HCT116 (cell line): ENCODE measurements at regions not wholly inside any gene's neighbourhood (a gene's known extent, or its start where the extent isn't known, plus 50 kb on each side); places are given as distances from the start of the nearest gene placed in this dataset.

Experiments
- ATAC-seq: fragments of 200-7000 bp; cut with Tn5 transposase; 2 replicates; pipeline ENCODE4 v1.9.1; 2020; ENCODE audit warnings: mild to moderate bottlenecking, moderate library complexity
- BruUV-seq: library from RNA; stranded (reverse); fragments of 400-500 nt; replicated peaks from 2 replicates; lab custom pipeline; 2021; lab: Mats Ljungman, UMichigan
- CTCF ChIA-PET: fragments of 300-600 bp; sonication (Branson Sonifier 250); formaldehyde crosslinking; loops from one replicate; lab custom pipeline; 2021; ENCODE audit warnings: antibody characterized with exemption; lab: Charles Lee
- POLR2A ChIA-PET: fragments of 300-600, 350-600 bp; sonication (Branson Sonifier 250); formaldehyde crosslinking; loops from one replicate; lab custom pipeline; 2021; ENCODE audit warnings: antibody characterized with exemption; lab: Charles Lee
- RAD21 ChIA-PET, 2 experiments: fragments of 300-600 bp; sonication (Branson Sonifier 250); formaldehyde crosslinking; loops; one replicate each; lab custom pipeline; 2023; ENCODE audit warnings: low total read pairs in 2 of 2; ENCODE audit not compliant: uncharacterized antibody in 2 of 2, unreplicated experiment in 2 of 2, low non-redundant PET in 1 of 2; lab: Charles Lee
- DNase-seq: peaks from one replicate; pipeline ENCODE4 v3.0.0-alpha.2; 2010; ENCODE audit warnings: low read depth, low spot score
- H2AFZ ChIP-seq: fragments of 200-600 bp; shearing (Covaris generic), sonication (generic); 2 replicates; pipeline ENCODE4 v1.6.1; 2017; ENCODE audit warnings: low read depth, mixed run types, mixed read lengths, antibody characterized with exemption, low read length; ENCODE audit not compliant: poor library complexity, severe bottlenecking
- H3K27ac ChIP-seq: 2 replicates; pipeline ENCODE4 v1.5.1; 2012; ENCODE audit warnings: low read depth, low read length
- H3K27me3 ChIP-seq: fragments of 200-600 bp; sonication (generic); 2 replicates; pipeline ENCODE4 v1.6.1; 2016; ENCODE audit warnings: mixed run types, low read length, mixed read lengths; ENCODE audit not compliant: insufficient read depth
- H3K36me3 ChIP-seq, 2 experiments: fragments of 200-500 bp in 1 of 2; fragments of 200-600 bp in 1 of 2; sonication (Bioruptor generic) in 1 of 2; sonication (generic) in 1 of 2; 2 replicates each; pipeline versions ENCODE4 v1.5.1 to v1.6.1; 2014 to 2016; ENCODE audit warnings: low read length in 2 of 2, inconsistent platforms in 1 of 2, mixed read lengths in 1 of 2, mixed run types in 1 of 2; ENCODE audit not compliant: insufficient read depth in 2 of 2, control insufficient read depth in 1 of 2
- H3K4me1 ChIP-seq, 2 experiments: fragments of 200-600 bp in 1 of 2; sonication (generic) in 1 of 2; 2 replicates each; pipeline versions ENCODE4 v1.5.1 to v1.6.1; 2012 to 2017; ENCODE audit warnings: low read length in 2 of 2, inconsistent platforms in 1 of 2, mild to moderate bottlenecking in 1 of 2, mixed read lengths in 1 of 2, mixed run types in 1 of 2, moderate library complexity in 1 of 2; ENCODE audit not compliant: insufficient read depth in 2 of 2, control insufficient read depth in 1 of 2
- H3K4me2 ChIP-seq: fragments of 200-600 bp; sonication (generic); 2 replicates; pipeline ENCODE4 v1.6.1; 2017; ENCODE audit warnings: mixed run types, low read length, mixed read lengths
- H3K4me3 ChIP-seq, 2 experiments: fragments of 200-600 bp in 1 of 2; sonication (generic) in 1 of 2; replicated peaks in 1 of 2; 2 replicates each; pipeline ENCODE4 v1.5.1; 2011 to 2016; ENCODE audit warnings: low read length in 2 of 2, control low read depth in 1 of 2, low read depth in 1 of 2, mild to moderate bottlenecking in 1 of 2, mixed read lengths in 1 of 2, mixed run types in 1 of 2
- H3K79me2 ChIP-seq: fragments of 200-600 bp; sonication (generic); 2 replicates; pipeline ENCODE4 v1.6.1; 2017; ENCODE audit warnings: mild to moderate bottlenecking, mixed run types, low read length, moderate library complexity, mixed read lengths; ENCODE audit not compliant: insufficient read depth
- H3K9ac ChIP-seq: fragments of 200-600 bp; sonication (generic); 2 replicates; pipeline ENCODE4 v1.6.1; 2016; ENCODE audit warnings: low read length, mixed read lengths
- H3K9me2 ChIP-seq: fragments of 200-600 bp; sonication (generic), shearing (Covaris generic); 2 replicates; pipeline ENCODE4 v1.6.1; 2017; ENCODE audit warnings: mixed run types, mild to moderate bottlenecking, moderate library complexity; ENCODE audit not compliant: insufficient read depth
- H3K9me3 ChIP-seq, 2 experiments: fragments of 200-500 bp in 1 of 2; fragments of 200-600 bp in 1 of 2; sonication (Bioruptor generic) in 1 of 2; sonication (generic) in 1 of 2; 2 replicates each; pipeline ENCODE4 v1.6.1; 2014 to 2017; ENCODE audit warnings: low read length in 2 of 2, mixed read lengths in 2 of 2, inconsistent platforms in 1 of 2, low read depth in 1 of 2, mild to moderate bottlenecking in 1 of 2, mixed run types in 1 of 2, moderate library complexity in 1 of 2; ENCODE audit not compliant: control insufficient read depth in 1 of 2, insufficient read depth in 1 of 2
- H4K20me1 ChIP-seq: fragments of 200-600 bp; sonication (generic), shearing (Covaris generic); 2 replicates; pipeline ENCODE4 v1.6.1; 2017; ENCODE audit warnings: mixed run types, mild to moderate bottlenecking, moderate library complexity; ENCODE audit not compliant: insufficient read depth
- EGR1 ChIP-seq: IDR thresholded peaks from 2 replicates; pipeline ENCODE4 v1.6.1; 2012; ENCODE audit warnings: low read depth
- ELF1 ChIP-seq: IDR thresholded peaks from 2 replicates; pipeline ENCODE4 v1.6.1; 2012; ENCODE audit warnings: low read depth, borderline replicate concordance
- EZH2 ChIP-seq: fragments of 200-600 bp; sonication (generic); IDR thresholded peaks from 2 replicates; pipeline ENCODE4 v1.6.1; 2017; ENCODE audit warnings: antibody characterized with exemption, mixed run types
- JUND ChIP-seq: IDR thresholded peaks from 2 replicates; pipeline ENCODE4 v1.6.1; 2012
- POLR2AphosphoS5 ChIP-seq: IDR thresholded peaks from 2 replicates; pipeline ENCODE4 v1.6.1; 2011; ENCODE audit warnings: mild to moderate bottlenecking, low read depth, low read length, moderate library complexity
- YY1 ChIP-seq: IDR thresholded peaks from 2 replicates; pipeline ENCODE4 v1.6.1; 2011; ENCODE audit warnings: low read length, low read depth, moderate library complexity, mild to moderate bottlenecking; ENCODE audit not compliant: insufficient replicate concordance; ENCODE audit errors: extremely low read depth
- intact Hi-C: fragments of 100-400 bp; cut with micrococcal nuclease; formaldehyde crosslinking; loops from 2 replicates; pipeline ENCODE4 v1.10.0; 2022

DNA sequence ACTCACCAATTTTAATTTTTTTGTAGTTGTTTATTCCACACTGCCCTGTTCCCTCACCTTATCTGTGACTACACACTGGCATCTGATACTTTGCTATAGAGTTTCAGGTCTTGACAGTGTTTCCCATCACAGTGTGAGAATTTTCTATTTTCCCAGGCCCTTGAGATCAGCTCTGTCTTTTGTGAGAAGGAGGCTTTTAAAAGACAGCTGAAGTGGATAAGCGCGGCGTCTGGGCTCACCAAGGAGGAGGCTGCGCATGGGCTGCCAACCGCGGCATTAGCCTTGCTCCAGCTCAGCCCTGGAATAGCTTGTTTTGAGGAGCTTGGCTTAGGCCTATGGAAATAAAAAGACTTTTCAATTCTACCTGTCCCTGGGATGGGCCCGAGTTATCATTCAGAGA lies 181.3 kb downstream of the RMST start:
- RAD21 ChIA-PET, result no interaction called here
- TF ChIP-seq EZH2 (no peak), ELF1 (no peak), EGR1 (no peak), YY1 (no peak), JUND (no peak)
- TF ChIP-seq, all 23 proteins: peak for 0

DNA sequence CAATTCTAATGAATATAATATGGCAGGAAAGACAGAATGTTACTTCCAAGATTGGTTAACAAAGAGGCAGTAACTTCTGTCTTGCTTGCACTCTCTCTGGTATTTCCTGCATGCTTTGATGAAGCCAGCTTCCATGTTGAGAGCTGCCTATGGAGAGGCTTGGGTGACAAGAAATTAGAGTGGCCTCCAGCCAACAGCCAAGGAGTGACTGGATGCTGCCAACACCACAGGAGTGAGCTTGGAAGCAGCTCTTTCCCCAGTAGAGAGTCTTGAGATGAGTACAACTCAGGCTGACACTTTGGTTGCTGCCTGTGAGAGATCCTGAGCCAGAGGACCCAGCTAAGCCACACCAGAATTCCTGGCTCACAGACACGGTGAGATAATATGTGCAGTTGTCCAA lies 183.1 kb downstream of the RMST start:
- no peaks in the 10 kb centered on the region for H3K4me1 ChIP-seq
- ChIA-PET POLR2A (no interaction called here), RAD21 (no interaction called here), CTCF (no interaction called here)
- H3K27ac ChIP-seq, result no peak overlapping the region
- no TSS peak for BruUV-seq
- ATAC-seq (no peak), DNase-seq (no peak)
- H2AFZ ChIP-seq, result no peak overlapping the region
- no peak overlapping the region for H3K4me3 ChIP-seq
- no peak overlapping the region for H3K9ac ChIP-seq
- no peak overlapping the region for H3K4me2 ChIP-seq
- no peaks in the 10 kb centered on the region for H3K36me3 ChIP-seq
- TF ChIP-seq POLR2AphosphoS5, result no peak
- H3K9me3 ChIP-seq, result no peaks in the 10 kb centered on the region
- no peaks in the 10 kb centered on the region for H4K20me1 ChIP-seq
- no peaks in the 10 kb centered on the region for H3K79me2 ChIP-seq
- no peaks in the 10 kb centered on the region for H3K9me2 ChIP-seq
- intact Hi-C loops, result no loop called here
- H3K27me3 ChIP-seq, result no peaks in the 10 kb centered on the region

More for the DNA sequence above, 181.3 kb downstream of the RMST start:
- BruUV-seq, result no TSS peak
- intact Hi-C loops, result no loop called here
- H2AFZ ChIP-seq, result no peak overlapping the region
- no peaks in the 10 kb centered on the region for H3K36me3 ChIP-seq
- no peak overlapping the region for H3K4me2 ChIP-seq
- H3K79me2 ChIP-seq, result no peaks in the 10 kb centered on the region
- DNase-seq (no peak), ATAC-seq (no peak)
- ChIA-PET CTCF (no interaction called here), POLR2A (no interaction called here)
- no peak overlapping the region for H3K9ac ChIP-seq
- no peak overlapping the region for H3K27ac ChIP-seq
- H3K4me1 ChIP-seq, result no peaks in the 10 kb centered on the region
- no peaks in the 10 kb centered on the region for H3K9me2 ChIP-seq
- no peaks in the 10 kb centered on the region for H3K9me3 ChIP-seq
- H3K27me3 ChIP-seq, result no peaks in the 10 kb centered on the region
- H3K4me3 ChIP-seq, result no peak overlapping the region
- no peaks in the 10 kb centered on the region for H4K20me1 ChIP-seq
